ENCODE measurements at regions not wholly inside any gene's neighbourhood (a gene's known extent, or its start where the extent isn't known, plus 50 kb on each side); places are given as distances from the start of the nearest gene placed in this dataset.
"Not testable (repeated sequence)": the region's sequence is repeated elsewhere in the genome, so short reads cannot be mapped to it uniquely, and the experiment has no call there.

DNA sequence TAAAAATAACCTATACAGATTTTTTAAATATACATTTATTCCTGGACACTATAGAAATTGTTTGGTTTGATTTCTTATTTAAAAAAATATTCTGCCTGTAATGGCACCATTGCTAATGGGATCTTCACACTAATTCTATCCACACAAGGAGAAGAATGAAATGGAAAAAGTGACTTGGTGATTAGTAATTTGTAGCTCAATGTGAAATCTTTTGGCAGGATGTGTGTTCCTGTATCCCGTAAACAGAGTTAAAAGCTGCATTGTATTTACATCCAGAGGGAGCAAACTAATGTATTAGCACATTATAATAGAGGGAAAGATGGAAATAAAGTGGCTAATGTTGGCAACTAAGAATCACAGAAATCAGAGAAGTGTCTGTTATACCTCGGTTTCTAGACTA, 1455.3 kb upstream of the FLRT2 start:
- no peak for ATAC-seq
- Mint-ChIP-seq H3K27ac (no peak overlapping the region), H3K9me3 (ENCODE audit: low read depth) (peaks cover 2% of the 10 kb centered on the region), H3K4me1 (no peaks in the 10 kb centered on the region), H3K27me3 (no peaks in the 10 kb centered on the region), H3K4me3 (no peak overlapping the region), H3K36me3 (ENCODE audit: low read depth) (no peaks in the 10 kb centered on the region)
- intact Hi-C loops (cut with DNase I, micrococcal nuclease): no loop called here
- CTCF ChIA-PET: interaction anchor here (0.5 to 1.0 kb wide), 2 partner anchors 10 to 44 kb away, joined by 3 to 4 read pairs; no protein-coding TSS in a partner anchor
- no peak for DNase-seq
- POLR2A ChIA-PET: no interaction called here

DNA sequence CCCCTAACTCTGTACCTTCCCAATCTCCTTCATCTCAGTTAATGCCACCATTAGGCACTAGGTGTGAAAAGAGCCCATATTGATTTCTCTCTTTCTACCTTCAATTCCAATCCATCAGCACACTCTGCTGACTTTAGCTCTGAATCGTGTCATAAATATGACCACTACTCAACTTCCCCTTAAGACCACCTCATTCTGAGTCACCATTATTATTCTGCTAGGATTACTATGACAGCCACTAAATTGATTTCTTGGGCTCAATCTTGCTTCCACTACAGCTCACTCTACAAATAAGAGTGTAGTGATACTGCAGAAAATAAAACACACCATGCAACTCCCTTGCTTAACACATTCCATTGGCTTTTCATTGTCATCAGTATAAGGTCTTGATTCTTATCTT, 1449.0 kb upstream of the FLRT2 start:
- no peak overlapping the region for H3K27ac Mint-ChIP-seq
- no peaks in the 10 kb centered on the region for H3K27me3 Mint-ChIP-seq
- no peak overlapping the region for H3K4me3 Mint-ChIP-seq
- intact Hi-C loops (cut with DNase I, micrococcal nuclease): no loop called here
- POLR2A ChIA-PET: no interaction called here
- CTCF ChIA-PET: no interaction called here
- H3K36me3 Mint-ChIP-seq (ENCODE audit: low read depth): no peaks in the 10 kb centered on the region
- H3K9me3 Mint-ChIP-seq (ENCODE audit: low read depth): peaks cover 13% of the 10 kb centered on the region
- ATAC-seq (no peak), DNase-seq (no peak)
- no peaks in the 10 kb centered on the region for H3K4me1 Mint-ChIP-seq

DNA sequence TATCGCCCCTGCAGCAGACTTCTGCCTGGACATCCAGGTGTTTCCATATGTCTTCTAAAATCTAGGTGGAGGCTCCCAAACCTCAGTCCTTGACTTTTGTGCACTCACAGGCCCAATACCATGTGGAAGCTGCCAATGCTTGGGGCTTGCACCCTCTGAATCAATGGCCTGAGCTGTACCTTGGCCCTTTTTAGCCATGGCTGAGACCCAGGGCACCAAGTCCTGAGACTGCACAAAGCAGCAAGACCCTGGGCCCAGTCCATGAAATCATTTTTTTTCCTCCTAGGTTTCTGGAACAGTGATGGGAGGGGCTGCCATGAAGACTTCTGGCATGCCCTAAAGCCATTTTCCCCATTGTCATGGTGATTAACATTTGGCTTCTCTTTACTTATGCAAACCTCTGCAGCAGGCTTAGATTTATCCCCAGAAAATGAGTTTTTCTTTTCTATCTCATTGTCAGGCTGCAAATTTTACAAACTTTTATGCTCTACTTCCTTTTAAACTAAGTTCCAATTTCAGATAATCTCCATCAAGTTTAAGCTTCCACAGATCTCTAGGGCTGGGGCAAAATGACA, 1445.8 kb upstream of the FLRT2 start:
- no peak overlapping the region for H3K27ac Mint-ChIP-seq
- no peak overlapping the region for H3K4me3 Mint-ChIP-seq
- ATAC-seq: no peak
- H3K36me3 Mint-ChIP-seq (ENCODE audit: low read depth): no peaks in the 10 kb centered on the region
- ChIA-PET POLR2A (no interaction called here), CTCF (no interaction called here)
- H3K4me1 Mint-ChIP-seq: no peaks in the 10 kb centered on the region
- no peak for DNase-seq
- H3K9me3 Mint-ChIP-seq (ENCODE audit: low read depth): peaks cover 16% of the 10 kb centered on the region
- intact Hi-C loops (cut with DNase I, micrococcal nuclease): no loop called here
- no peaks in the 10 kb centered on the region for H3K27me3 Mint-ChIP-seq

DNA sequence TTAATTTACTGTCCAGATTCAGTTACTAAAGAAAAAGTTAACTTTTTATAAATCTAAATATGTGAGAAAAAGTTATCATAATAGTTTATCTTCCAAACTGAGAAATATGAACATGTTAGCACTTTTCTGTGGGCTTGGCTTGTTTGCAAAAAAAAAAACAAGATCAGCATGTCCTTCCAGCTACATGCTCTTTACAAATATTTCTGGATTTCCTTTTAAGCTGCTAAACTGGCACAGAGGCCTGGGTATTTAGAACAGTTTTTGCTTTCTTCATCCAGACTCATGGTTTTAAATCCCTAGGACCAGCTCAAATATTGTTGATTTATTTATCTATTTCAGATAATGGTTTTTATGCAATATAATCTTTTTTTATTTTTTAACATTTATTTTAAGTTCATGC, 1444.5 kb upstream of the FLRT2 start:
- no peak overlapping the region for H3K4me3 Mint-ChIP-seq
- intact Hi-C loops (cut with DNase I, micrococcal nuclease): no loop called here
- H3K27ac Mint-ChIP-seq: no peak overlapping the region
- DNase-seq: no peak
- H3K4me1 Mint-ChIP-seq: no peaks in the 10 kb centered on the region
- ChIA-PET CTCF (interaction anchor here (0.7 kb wide), 1 partner anchor 53 kb away, joined by 3 read pairs; no protein-coding TSS in a partner anchor), POLR2A (no interaction called here)
- H3K27me3 Mint-ChIP-seq: no peaks in the 10 kb centered on the region
- peaks cover 12% of the 10 kb centered on the region for H3K9me3 Mint-ChIP-seq (ENCODE audit: low read depth)
- H3K36me3 Mint-ChIP-seq (ENCODE audit: low read depth): no peaks in the 10 kb centered on the region
- ATAC-seq: no peak

DNA sequence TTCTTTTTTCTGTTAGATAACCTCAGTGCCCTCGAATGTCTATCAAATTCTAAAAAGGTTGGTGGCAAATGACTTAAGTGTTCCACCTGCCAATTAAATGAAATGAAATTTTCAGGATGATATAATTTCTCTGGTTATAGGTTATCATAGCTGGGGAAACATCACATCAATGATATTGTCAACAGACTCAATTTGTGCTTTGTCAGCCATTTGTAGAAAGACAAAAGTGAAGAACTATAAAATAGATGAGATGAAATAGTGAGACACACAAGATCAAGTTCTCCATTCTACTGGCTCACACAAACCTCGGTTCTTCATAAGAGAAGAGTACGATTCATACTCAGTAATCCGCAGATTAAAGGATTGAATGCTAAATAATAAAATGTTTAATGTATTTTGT, 1443.2 kb upstream of the FLRT2 start:
- intact Hi-C loops (cut with DNase I, micrococcal nuclease): no loop called here
- peaks cover 9% of the 10 kb centered on the region for H3K9me3 Mint-ChIP-seq (ENCODE audit: low read depth)

DNA sequence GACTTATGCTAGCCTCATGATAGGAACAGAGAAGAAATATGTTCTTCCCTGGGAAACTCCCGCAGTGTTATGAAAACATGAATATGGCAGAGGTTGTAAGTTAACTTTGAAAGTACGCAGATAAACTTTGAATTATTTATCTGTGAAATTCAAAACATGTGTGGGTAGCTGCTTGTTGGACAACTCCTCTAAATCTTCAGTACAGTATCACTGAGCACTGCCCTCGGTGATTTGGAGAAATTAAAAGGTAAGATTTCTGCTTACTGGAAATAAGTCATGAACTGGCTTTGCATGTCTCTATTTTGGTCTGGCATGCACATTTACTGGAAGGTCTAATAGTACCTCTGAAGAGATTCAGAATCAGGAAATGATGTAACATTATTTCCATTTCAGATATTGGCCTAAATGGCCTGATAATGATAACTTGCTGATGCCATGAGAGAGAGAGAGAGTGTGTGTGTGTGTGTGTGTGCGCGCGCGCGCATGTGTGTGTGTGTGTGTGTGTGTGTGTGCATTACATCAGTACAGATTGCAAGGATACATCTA, 1441.9 kb upstream of the FLRT2 start:
- H3K36me3 Mint-ChIP-seq (ENCODE audit: low read depth): no peaks in the 10 kb centered on the region
- ChIA-PET POLR2A (no interaction called here), CTCF (no interaction called here)
- no peak for ATAC-seq
- H3K4me1 Mint-ChIP-seq: no peaks in the 10 kb centered on the region
- H3K27me3 Mint-ChIP-seq: no peaks in the 10 kb centered on the region
- H3K4me3 Mint-ChIP-seq: no peak overlapping the region
- intact Hi-C loops (cut with DNase I, micrococcal nuclease): no loop called here
- no peak for DNase-seq
- no peak overlapping the region for H3K27ac Mint-ChIP-seq
- peaks cover 9% of the 10 kb centered on the region for H3K9me3 Mint-ChIP-seq (ENCODE audit: low read depth)

More for the DNA sequence above, 1443.2 kb upstream of the FLRT2 start:
- ChIA-PET CTCF (no interaction called here), POLR2A (no interaction called here)
- Mint-ChIP-seq H3K4me1 (no peaks in the 10 kb centered on the region), H3K4me3 (no peak overlapping the region), H3K36me3 (ENCODE audit: low read depth) (no peaks in the 10 kb centered on the region), H3K27me3 (no peaks in the 10 kb centered on the region), H3K27ac (no peak overlapping the region)
- DNase-seq (no peak), ATAC-seq (no peak)

DNA sequence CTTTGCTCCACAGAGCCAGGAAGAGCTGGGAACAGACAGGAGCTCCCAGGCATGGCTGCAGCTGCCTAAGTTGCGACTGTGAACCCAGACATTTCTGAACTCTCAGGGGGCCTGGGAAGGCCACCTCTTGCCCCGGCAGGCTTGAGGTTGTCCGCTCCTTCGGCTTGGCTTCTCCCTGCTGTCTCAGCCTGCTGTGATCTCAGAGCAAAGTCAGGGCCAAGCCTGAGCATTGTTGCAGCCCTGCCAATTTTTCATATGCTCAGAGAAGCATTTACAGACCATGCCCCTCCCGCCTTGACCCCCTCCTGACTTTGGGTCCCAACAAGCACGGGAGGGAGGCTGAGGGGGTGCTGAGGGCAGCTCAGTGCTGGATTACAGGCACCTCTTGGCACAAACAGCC, 1439.1 kb upstream of the FLRT2 start:
- ATAC-seq: no peak
- Mint-ChIP-seq H3K36me3 (ENCODE audit: low read depth) (no peaks in the 10 kb centered on the region), H3K9me3 (ENCODE audit: low read depth) (peaks cover 8% of the 10 kb centered on the region), H3K4me1 (no peaks in the 10 kb centered on the region), H3K4me3 (no peak overlapping the region), H3K27ac (no peak overlapping the region), H3K27me3 (no peaks in the 10 kb centered on the region)
- CTCF ChIA-PET: no interaction called here
- POLR2A ChIA-PET: interaction anchor here (0.6 kb wide), 2 partner anchors 146 to 164 kb away, joined by 3 to 4 read pairs; no protein-coding TSS in a partner anchor
- no peak for DNase-seq
- intact Hi-C loops (cut with DNase I, micrococcal nuclease): no loop called here

DNA sequence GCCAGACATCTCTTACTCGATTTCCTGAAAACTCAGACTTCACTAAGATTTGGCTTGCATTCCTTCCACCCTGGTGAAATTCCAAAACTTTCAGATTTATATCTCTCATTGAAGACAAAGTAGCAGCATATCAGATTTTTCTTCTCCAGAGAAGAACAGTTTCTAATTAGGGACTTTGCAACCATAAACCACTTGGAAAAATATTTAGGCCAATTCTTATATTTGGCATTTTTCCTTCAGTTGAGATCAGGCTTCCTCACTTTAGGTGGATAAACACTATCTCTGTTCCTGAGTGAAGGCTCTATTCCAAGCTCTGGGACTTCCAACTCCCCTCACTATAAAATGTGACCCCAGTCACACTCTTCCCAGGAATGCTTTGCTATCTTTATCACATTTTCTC, 1434.3 kb upstream of the FLRT2 start:
- Mint-ChIP-seq H3K4me3 (no peak overlapping the region), H3K27ac (no peak overlapping the region), H3K4me1 (no peaks in the 10 kb centered on the region), H3K9me3 (ENCODE audit: low read depth) (peaks cover 10% of the 10 kb centered on the region), H3K27me3 (no peaks in the 10 kb centered on the region), H3K36me3 (ENCODE audit: low read depth) (no peaks in the 10 kb centered on the region)
- POLR2A ChIA-PET: no interaction called here
- DNase-seq (no peak), ATAC-seq (no peak)
- intact Hi-C loops (cut with DNase I, micrococcal nuclease): no loop called here
- CTCF ChIA-PET: no interaction called here

DNA sequence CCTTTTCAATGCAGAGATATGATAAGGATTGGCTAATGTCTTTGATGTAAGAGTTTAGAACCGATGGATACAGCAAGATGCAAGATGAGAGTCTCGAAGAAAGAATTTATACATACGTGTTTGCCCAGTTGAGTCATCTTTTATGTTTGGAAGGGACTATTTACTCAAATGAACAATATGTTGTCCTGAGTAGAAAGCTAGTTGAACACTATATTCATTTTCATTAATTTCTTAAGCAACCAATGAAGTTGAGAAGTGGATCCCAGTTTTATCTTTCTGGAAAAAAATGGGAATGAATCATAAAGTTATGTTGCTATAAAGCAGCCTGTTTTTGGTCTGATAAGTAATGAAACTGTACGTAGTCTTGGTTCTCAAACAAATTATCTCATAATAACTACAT, 1431.7 kb upstream of the FLRT2 start:
- H3K27me3 Mint-ChIP-seq: no peaks in the 10 kb centered on the region

DNA sequence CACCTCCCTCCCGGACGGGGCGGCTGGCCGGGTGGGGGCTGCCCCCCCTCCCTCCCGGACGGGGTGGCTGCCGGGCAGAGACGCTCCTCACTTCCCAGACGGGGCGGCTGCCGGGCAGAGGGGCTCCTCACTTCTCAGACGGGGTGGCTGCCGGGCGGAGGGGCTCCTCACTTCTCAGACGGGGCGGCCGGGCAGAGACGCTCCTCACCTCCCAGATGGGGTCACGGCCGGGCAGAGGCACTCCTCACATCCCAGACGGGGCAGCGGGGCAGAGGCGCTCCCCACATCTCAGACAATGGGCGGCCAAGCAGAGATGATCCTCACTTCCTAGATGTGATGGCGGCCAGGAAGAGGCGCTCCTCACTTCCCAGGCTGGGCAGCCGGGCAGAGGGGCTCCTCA, 1430.4 kb upstream of the FLRT2 start:
- H3K27me3 Mint-ChIP-seq; CTCF ChIA-PET; H3K4me1 Mint-ChIP-seq; H3K4me3 Mint-ChIP-seq; H3K27ac Mint-ChIP-seq; H3K36me3 Mint-ChIP-seq (ENCODE audit: low read depth); ATAC-seq; POLR2A ChIA-PET; intact Hi-C loops (cut with DNase I, micrococcal nuclease); DNase-seq: not testable (repeated sequence)
- peaks cover 25% of the 10 kb centered on the region for H3K9me3 Mint-ChIP-seq (ENCODE audit: low read depth)

More for the DNA sequence above, 1431.7 kb upstream of the FLRT2 start:
- Mint-ChIP-seq H3K4me3 (no peak overlapping the region), H3K4me1 (no peaks in the 10 kb centered on the region), H3K9me3 (ENCODE audit: low read depth) (peaks cover 21% of the 10 kb centered on the region), H3K27ac (no peak overlapping the region), H3K36me3 (ENCODE audit: low read depth) (no peaks in the 10 kb centered on the region)
- ChIA-PET CTCF (interaction anchor here (0.6 kb wide), 1 partner anchor 171 kb away, joined by 3 read pairs; no protein-coding TSS in a partner anchor), POLR2A (no interaction called here)
- no peak for DNase-seq
- intact Hi-C loops (cut with DNase I, micrococcal nuclease): no loop called here
- no peak for ATAC-seq

DNA sequence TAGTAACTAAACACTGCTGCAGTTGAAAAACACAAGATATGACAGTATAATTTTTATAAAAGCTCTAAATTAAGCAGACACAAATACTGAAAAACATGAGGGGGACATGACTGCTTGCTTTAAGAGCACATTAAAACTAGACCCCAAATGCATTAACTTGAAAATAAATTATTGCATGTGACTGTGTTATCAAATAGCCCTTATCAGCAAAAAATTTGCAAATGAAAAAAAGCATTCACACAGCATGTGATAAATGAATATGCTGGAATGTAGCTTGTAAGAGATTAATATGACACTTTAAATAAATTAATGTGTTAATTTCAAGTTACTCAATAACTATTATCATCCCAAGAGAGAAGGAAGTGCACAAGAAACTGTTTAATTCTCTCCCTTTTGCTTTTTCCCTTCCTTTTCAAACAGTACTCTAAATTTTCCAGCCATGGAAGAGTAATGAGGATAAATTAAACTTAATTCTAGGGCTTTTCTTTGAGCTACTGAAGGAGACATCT, 1422.1 kb upstream of the FLRT2 start:
- no peaks in the 10 kb centered on the region for H3K36me3 Mint-ChIP-seq (ENCODE audit: low read depth)
- DNase-seq: no peak
- peaks cover 12% of the 10 kb centered on the region for H3K9me3 Mint-ChIP-seq (ENCODE audit: low read depth)
- CTCF ChIA-PET: no interaction called here
- peaks cover 3% of the 10 kb centered on the region for H3K4me1 Mint-ChIP-seq
- H3K27me3 Mint-ChIP-seq: no peaks in the 10 kb centered on the region
- no peak overlapping the region for H3K27ac Mint-ChIP-seq
- intact Hi-C loops (cut with DNase I, micrococcal nuclease): no loop called here
- ATAC-seq: no peak
- POLR2A ChIA-PET: no interaction called here
- no peak overlapping the region for H3K4me3 Mint-ChIP-seq

DNA sequence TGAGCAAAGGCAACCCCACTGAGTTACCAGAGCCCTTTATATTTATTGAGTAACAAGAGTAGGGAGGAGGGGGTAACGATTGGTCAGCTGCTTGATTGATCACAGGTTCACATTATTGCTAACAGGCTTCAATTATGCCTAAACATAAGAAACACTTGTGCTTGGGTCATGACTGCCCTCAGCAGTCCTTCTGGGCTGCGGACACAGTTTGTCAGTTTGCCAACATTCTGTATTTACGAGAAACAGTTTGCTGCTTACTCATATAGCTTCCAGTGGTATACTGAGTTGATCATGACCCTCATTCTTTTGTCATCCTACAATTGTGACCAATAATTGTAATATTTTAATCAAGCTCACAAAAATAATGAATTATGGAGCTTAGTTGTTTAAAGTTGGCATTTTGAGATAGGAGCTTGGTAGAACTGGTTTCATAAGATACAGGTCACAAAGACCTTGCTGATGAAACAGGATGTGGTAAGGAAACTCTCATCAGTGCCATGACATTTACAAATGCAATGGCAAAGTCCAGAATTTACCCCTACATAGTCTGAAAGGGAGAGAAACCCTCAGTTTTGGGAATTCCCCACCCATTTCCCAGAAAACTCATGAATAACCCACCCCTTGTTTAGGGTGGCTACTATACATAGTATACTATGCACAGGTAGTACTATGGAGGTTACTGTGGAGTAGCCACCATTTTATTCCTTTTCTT, 1421.0 kb upstream of the FLRT2 start:
- Mint-ChIP-seq H3K4me3 (no peak overlapping the region), H3K36me3 (ENCODE audit: low read depth) (no peaks in the 10 kb centered on the region), H3K27ac (no peak overlapping the region), H3K27me3 (no peaks in the 10 kb centered on the region), H3K4me1 (peaks cover 3% of the 10 kb centered on the region), H3K9me3 (ENCODE audit: low read depth) (peaks cover 14% of the 10 kb centered on the region)
- peak; percentile 51 for ATAC-seq
- intact Hi-C loops (cut with DNase I, micrococcal nuclease): no loop called here
- ChIA-PET CTCF (no interaction called here), POLR2A (no interaction called here)
- DNase-seq: no peak
